ENCODE measurements at regions not wholly inside any gene's neighbourhood (a gene's known extent, or its start where the extent isn't known, plus 50 kb on each side); places are given as distances from the start of the nearest gene placed in this dataset.
A peak's percentile ranks its signal among the peaks of the same experiment; 100 is the strongest.

- ATAC-seq (peak in 3 of 4 donors; percentile 24 to 68 (median 51)), DNase-seq (peak in 1 of 2 donors; percentile 17)
- intact Hi-C loops (cut with DNase I) = no loop called here
- Histone ChIP-seq H3K9me3 (no peaks in the 10 kb centered on the region), H3K4me3 (no peak overlapping the region), H3K4me1 (no peaks in the 10 kb centered on the region), H3K27me3 (ENCODE audit: insufficient read depth in 3 of 3, low read length in 2 of 3) (no peaks in the 10 kb centered on the region), H3K36me3 (ENCODE audit: insufficient read depth in 1 of 2, low read depth in 1 of 2) (no peaks in the 10 kb centered on the region), H3K27ac (no peak overlapping the region)
- TF ChIP-seq CTCF (IDR thresholded peaks at IDR 0.05) = no peak
- 27 to 47% (median 37%) methylated on average over 2 of the region's 2 CpGs for WGBS, 3 donors
Observed at GRCh38 chr1:230517786-230518185, 91.7 kb upstream of the PGBD5 start.

DNA sequence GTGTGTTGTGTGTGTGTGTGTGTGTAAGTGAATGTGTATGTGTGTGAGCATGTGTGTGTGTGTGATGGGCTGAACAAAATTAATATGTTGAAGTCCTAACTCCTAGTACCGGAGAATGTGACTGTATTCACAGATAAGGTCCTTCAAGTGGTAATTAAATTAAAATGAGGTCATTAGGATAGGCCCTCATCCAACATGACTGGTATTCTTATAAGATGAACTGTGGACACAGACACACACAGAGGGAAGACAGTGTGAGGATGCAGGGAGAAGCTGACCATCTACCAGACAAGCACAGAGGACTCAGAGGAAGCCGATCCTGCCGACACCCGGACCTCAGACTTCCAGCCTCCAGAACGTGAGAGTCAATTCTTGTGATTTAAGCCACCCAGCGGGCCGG, 91.2 kb upstream of the PGBD5 start:
- Histone ChIP-seq H3K27me3 (ENCODE audit: insufficient read depth in 3 of 3, low read length in 2 of 3) (no peaks in the 10 kb centered on the region), H3K36me3 (ENCODE audit: insufficient read depth in 1 of 2, low read depth in 1 of 2) (no peaks in the 10 kb centered on the region), H3K4me3 (no peak overlapping the region), H3K4me1 (no peaks in the 10 kb centered on the region), H3K27ac (no peak overlapping the region), H3K9me3 (no peaks in the 10 kb centered on the region)
- no peak for DNase-seq
- intact Hi-C loops (cut with DNase I) = no loop called here
- TF ChIP-seq CTCF (IDR thresholded peaks at IDR 0.05) = no peak
- no peak for ATAC-seq
- 33 to 53% (median 35%) methylated on average over 7 of the region's 7 CpGs for WGBS, 3 donors

- Histone ChIP-seq H3K27ac (no peak overlapping the region), H3K27me3 (ENCODE audit: insufficient read depth in 3 of 3, low read length in 2 of 3) (no peaks in the 10 kb centered on the region), H3K4me3 (no peak overlapping the region), H3K9me3 (no peaks in the 10 kb centered on the region), H3K36me3 (ENCODE audit: insufficient read depth in 1 of 2, low read depth in 1 of 2) (no peaks in the 10 kb centered on the region), H3K4me1 (no peaks in the 10 kb centered on the region)
- no peak for DNase-seq
- TF ChIP-seq CTCF (IDR thresholded peaks at IDR 0.05) = no peak
- intact Hi-C loops (cut with DNase I) = no loop called here
- WGBS, 3 donors = 25 to 50% (median 30%) methylated on average over 6 of the region's 6 CpGs
- no peak for ATAC-seq
Observed at GRCh38 chr1:230516889-230517288, 90.8 kb upstream of the PGBD5 start.

DNA sequence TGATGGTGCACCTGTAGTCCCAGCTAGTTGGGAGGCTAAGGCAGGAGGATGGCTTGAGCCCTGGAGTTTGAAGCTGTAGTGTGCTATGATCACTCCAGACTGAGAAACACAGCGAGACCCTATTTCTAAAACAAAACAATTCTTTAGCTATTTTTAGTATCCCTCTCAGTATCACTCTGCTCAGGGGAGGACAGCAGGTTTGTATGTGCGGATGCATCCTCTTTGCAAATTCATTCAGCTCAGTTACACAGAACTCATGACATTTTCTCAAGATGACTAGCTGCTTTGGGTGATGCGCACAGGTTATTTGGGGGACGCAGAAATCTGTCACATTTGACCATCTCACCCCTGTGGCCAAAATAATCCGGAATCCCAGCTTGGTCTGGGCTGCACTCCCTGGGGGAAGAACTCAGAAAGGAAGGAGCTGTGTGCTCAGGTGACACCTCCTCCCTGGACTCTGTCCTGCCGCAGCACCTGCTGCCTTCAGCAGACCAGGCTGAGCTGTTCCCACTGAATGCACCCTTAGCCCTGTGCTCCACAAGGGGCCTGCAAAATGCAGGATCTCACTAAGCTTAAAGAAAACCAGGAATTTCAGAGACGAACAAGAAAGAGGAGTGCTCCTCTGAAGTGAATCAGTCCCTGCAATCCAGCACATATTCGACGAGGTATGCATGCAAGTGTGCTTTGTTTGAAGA, 89.5 kb upstream of the PGBD5 start:
- H3K9me3 ChIP-seq = no peaks in the 10 kb centered on the region
- intact Hi-C loops (cut with DNase I) = no loop called here
- no peak overlapping the region for H3K27ac ChIP-seq

More for the DNA sequence above, 89.5 kb upstream of the PGBD5 start:
- DNase-seq (no peak), ATAC-seq (no peak)
- no peaks in the 10 kb centered on the region for H3K27me3 ChIP-seq (ENCODE audit: insufficient read depth in 3 of 3, low read length in 2 of 3)
- H3K36me3 ChIP-seq (ENCODE audit: insufficient read depth in 1 of 2, low read depth in 1 of 2) = no peaks in the 10 kb centered on the region
- no peak for TF ChIP-seq CTCF (IDR thresholded peaks at IDR 0.05)
- WGBS, 3 donors = 68 to 77% (median 75%) methylated on average over 9 of the region's 9 CpGs
- H3K4me1 ChIP-seq = no peaks in the 10 kb centered on the region
- no peak overlapping the region for H3K4me3 ChIP-seq
